ENCODE measurements at regions not wholly inside any gene's neighbourhood (a gene's known extent, or its start where the extent isn't known, plus 50 kb on each side); places are given as distances from the start of the nearest gene placed in this dataset.

DNA sequence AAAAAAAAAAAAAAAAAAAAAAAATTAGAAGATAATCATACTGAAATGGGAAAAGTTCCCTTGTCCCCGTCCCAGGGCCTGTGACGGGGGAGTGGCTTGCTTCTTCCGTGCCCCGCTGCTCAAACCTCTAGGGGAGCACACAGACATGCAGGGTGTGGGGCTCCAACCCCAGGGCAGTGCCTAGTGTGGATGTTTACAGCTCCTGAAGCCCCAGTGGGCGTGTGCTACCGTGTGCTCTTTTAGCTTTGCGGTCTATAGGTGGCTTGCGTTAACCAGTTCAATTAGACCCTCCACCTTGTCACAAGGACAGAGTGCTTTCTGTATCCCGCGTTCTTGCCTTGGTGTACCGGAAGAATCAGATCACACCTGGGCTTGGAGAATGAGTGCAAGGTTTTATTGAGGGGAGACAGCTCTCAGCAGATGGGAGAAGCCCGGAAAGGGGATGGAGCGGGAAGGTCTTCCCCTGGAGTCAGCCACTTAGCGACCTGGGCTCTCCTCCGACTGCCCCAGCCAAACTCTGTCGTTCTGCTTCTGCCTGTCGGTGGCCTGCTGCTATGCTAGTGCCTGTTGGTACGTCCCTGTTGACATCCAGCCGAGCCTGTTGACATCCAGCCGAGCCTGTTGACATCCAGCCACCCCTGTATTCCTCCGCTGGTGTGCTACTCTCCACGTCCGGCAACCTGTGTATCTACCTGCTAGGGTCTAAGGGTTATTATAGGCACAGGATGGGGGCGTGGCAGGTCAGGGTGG is 569.8 kb downstream of the VGLL3 start:
- Histone ChIP-seq H3K36me3 (ENCODE audit: low read length) (no peaks in the 10 kb centered on the region), H3K4me2 (ENCODE audit: low read depth, low read length, poor library complexity, severe bottlenecking) (no peak overlapping the region), H3K9me3 (ENCODE audit: insufficient read depth, low read length) (no peaks in the 10 kb centered on the region), H3K79me2 (ENCODE audit: insufficient read depth, low read length) (no peaks in the 10 kb centered on the region), H3K27me3 (ENCODE audit: low read length) (no peaks in the 10 kb centered on the region), H3K4me3 (ENCODE audit: insufficient read depth, low read length, poor library complexity, severe bottlenecking) (no peak overlapping the region), H2AFZ (ENCODE audit: low read depth, low read length, severe bottlenecking) (no peak overlapping the region), H3K9me2 (replicated peaks; ENCODE audit: insufficient read depth, low read length) (no peaks in the 10 kb centered on the region), H3K27ac (ENCODE audit: low read depth, low read length) (no peak overlapping the region), H4K20me1 (ENCODE audit: low read depth, low read length) (no peaks in the 10 kb centered on the region), H3F3A (ENCODE audit: insufficient read depth) (no peaks in the 10 kb centered on the region), H3K9ac (ENCODE audit: low read length) (no peak overlapping the region)
- TF ChIP-seq, protein P1, sequence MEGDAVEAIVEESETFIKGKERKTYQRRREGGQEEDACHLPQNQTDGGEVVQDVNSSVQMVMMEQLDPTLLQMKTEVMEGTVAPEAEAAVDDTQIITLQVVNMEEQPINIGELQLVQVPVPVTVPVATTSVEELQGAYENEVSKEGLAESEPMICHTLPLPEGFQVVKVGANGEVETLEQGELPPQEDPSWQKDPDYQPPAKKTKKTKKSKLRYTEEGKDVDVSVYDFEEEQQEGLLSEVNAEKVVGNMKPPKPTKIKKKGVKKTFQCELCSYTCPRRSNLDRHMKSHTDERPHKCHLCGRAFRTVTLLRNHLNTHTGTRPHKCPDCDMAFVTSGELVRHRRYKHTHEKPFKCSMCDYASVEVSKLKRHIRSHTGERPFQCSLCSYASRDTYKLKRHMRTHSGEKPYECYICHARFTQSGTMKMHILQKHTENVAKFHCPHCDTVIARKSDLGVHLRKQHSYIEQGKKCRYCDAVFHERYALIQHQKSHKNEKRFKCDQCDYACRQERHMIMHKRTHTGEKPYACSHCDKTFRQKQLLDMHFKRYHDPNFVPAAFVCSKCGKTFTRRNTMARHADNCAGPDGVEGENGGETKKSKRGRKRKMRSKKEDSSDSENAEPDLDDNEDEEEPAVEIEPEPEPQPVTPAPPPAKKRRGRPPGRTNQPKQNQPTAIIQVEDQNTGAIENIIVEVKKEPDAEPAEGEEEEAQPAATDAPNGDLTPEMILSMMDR (IDR thresholded peaks at IDR 0.05; ENCODE audit: insufficient read depth, low read length, poor library complexity, severe bottlenecking) = no peak
- TF ChIP-seq EZH2phosphoT487 (conservative IDR thresholded peaks at IDR 0.05; ENCODE audit: low read length) = no peak

DNA sequence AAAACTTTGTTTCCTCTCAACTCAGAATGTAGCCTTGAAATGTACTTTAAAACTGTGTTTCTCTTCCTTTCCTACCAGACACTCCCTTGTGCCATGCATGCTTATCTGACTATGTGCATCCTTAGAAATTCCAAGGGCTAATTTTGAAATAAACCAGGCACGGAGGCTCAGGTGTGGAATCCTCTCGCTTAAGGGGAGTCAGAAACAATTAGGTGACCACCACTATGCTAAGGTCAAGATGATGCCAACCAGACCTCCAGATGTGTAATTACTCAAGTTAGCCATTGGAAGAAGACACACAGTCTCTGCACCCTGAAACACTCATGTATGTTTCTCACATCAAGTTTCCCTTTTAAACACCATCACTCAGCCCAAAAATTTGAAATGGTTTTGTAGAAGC is 572.1 kb downstream of the VGLL3 start:
- Histone ChIP-seq H2AFZ (ENCODE audit: low read depth, low read length, severe bottlenecking) (no peak overlapping the region), H3K9me3 (ENCODE audit: insufficient read depth, low read length) (no peaks in the 10 kb centered on the region)

DNA sequence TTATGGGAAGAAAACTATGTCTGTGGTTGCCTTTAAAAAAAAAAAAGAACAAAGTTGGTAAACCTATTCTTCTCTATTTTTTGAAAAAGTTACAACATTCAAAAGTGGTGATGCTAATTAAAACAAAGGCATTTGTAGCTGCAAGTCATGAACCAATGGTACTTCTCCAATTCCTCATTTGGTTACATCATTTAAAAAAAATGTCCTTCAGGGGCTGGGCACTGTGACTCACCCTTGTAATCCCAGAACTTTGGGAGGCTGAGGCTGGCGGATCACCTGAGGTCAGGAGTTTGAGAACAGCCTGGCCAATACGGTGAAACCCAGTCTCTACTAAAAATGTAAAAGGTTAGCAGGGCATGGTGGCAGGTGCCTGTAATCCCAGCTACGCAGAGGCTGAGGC is 574.6 kb downstream of the VGLL3 start:
- Histone ChIP-seq H3K27ac (ENCODE audit: low read depth, low read length) (no peak overlapping the region), H4K20me1 (ENCODE audit: low read depth, low read length) (no peaks in the 10 kb centered on the region), H3K9ac (ENCODE audit: low read length) (no peak overlapping the region), H3K4me2 (ENCODE audit: low read depth, low read length, poor library complexity, severe bottlenecking) (no peak overlapping the region), H2AFZ (ENCODE audit: low read depth, low read length, severe bottlenecking) (no peak overlapping the region), H3K79me2 (ENCODE audit: insufficient read depth, low read length) (no peaks in the 10 kb centered on the region), H3K27me3 (ENCODE audit: low read length) (no peaks in the 10 kb centered on the region), H3K9me3 (ENCODE audit: insufficient read depth, low read length) (no peaks in the 10 kb centered on the region), H3K36me3 (ENCODE audit: low read length) (no peaks in the 10 kb centered on the region), H3K9me2 (replicated peaks; ENCODE audit: insufficient read depth, low read length) (no peaks in the 10 kb centered on the region), H3F3A (ENCODE audit: insufficient read depth) (no peaks in the 10 kb centered on the region), H3K4me3 (ENCODE audit: insufficient read depth, low read length, poor library complexity, severe bottlenecking) (no peak overlapping the region)
- TF ChIP-seq, protein P1 (IDR thresholded peaks at IDR 0.05; ENCODE audit: insufficient read depth, low read length, poor library complexity, severe bottlenecking) = no peak
- no peak for TF ChIP-seq EZH2phosphoT487 (conservative IDR thresholded peaks at IDR 0.05; ENCODE audit: low read length)

More for the DNA sequence above, 572.1 kb downstream of the VGLL3 start:
- TF ChIP-seq EZH2phosphoT487 (conservative IDR thresholded peaks at IDR 0.05; ENCODE audit: low read length) = no peak
- TF ChIP-seq, protein P1 (IDR thresholded peaks at IDR 0.05; ENCODE audit: insufficient read depth, low read length, poor library complexity, severe bottlenecking) = no peak
- no peak overlapping the region for H3K4me2 ChIP-seq (ENCODE audit: low read depth, low read length, poor library complexity, severe bottlenecking)
- H3K4me3 ChIP-seq (ENCODE audit: insufficient read depth, low read length, poor library complexity, severe bottlenecking) = no peak overlapping the region
- no peaks in the 10 kb centered on the region for H3K79me2 ChIP-seq (ENCODE audit: insufficient read depth, low read length)
- no peak overlapping the region for H3K27ac ChIP-seq (ENCODE audit: low read depth, low read length)
- H3K9me2 ChIP-seq (replicated peaks; ENCODE audit: insufficient read depth, low read length) = no peaks in the 10 kb centered on the region
- H3F3A ChIP-seq (ENCODE audit: insufficient read depth) = no peaks in the 10 kb centered on the region
- no peaks in the 10 kb centered on the region for H4K20me1 ChIP-seq (ENCODE audit: low read depth, low read length)
- H3K27me3 ChIP-seq (ENCODE audit: low read length) = no peaks in the 10 kb centered on the region
- H3K9ac ChIP-seq (ENCODE audit: low read length) = no peak overlapping the region
- no peaks in the 10 kb centered on the region for H3K36me3 ChIP-seq (ENCODE audit: low read length)
